ENCODE measurements at regions not wholly inside any gene's neighbourhood (a gene's known extent, or its start where the extent isn't known, plus 50 kb on each side); places are given as distances from the start of the nearest gene placed in this dataset.

DNA sequence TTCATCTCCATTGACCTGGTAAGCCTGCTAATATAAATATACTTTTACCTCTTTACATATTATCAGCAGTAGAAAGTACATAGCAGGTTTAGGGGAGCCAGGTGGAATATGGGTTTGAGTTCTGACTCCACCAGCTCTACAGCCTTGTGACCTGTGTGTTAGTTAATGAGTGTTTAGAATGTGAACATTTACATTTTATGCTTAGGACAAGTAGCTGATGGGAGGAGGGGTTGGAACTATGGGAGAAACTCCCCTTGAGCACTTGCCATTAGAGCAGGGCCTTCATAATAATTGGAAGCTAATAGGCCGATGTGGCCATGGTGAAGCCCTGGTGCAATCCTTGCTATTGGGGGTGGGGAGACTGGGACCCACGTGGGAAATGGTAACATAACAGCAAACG lies 148.3 kb upstream of the NTRK2 start:
- TF ChIP-seq, protein P1, sequence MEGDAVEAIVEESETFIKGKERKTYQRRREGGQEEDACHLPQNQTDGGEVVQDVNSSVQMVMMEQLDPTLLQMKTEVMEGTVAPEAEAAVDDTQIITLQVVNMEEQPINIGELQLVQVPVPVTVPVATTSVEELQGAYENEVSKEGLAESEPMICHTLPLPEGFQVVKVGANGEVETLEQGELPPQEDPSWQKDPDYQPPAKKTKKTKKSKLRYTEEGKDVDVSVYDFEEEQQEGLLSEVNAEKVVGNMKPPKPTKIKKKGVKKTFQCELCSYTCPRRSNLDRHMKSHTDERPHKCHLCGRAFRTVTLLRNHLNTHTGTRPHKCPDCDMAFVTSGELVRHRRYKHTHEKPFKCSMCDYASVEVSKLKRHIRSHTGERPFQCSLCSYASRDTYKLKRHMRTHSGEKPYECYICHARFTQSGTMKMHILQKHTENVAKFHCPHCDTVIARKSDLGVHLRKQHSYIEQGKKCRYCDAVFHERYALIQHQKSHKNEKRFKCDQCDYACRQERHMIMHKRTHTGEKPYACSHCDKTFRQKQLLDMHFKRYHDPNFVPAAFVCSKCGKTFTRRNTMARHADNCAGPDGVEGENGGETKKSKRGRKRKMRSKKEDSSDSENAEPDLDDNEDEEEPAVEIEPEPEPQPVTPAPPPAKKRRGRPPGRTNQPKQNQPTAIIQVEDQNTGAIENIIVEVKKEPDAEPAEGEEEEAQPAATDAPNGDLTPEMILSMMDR (IDR thresholded peaks at IDR 0.05): no peak
- TF ChIP-seq POLR2A (IDR thresholded peaks at IDR 0.05): no peak
- TF ChIP-seq EP300 (IDR thresholded peaks at IDR 0.05): no peak
